ENCODE measurements at regions not wholly inside any gene's neighbourhood (a gene's known extent, or its start where the extent isn't known, plus 50 kb on each side); places are given as distances from the start of the nearest gene placed in this dataset.

DNA sequence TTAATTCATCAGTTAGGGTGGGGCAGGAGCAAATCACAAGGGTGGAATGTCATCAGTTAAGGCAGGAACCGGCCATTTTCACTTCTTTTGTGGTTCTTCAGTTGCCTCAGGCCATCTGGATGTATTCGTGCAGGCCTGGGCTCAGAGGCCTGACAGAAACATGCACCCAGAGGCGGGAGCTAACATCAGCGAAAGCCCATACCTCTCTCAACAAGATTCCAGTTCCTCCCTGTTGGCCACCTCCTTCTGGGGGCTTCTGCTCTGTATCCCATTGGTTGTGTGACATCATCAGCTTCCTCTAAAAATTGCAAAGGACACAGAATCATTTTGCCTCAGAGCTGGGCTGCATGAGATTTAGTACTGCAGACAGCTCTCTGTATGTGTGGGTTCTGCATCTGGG is 134.3 kb downstream of the ZNF664 start:
- TF ChIP-seq RFX5 (IDR thresholded peaks at IDR 0.05; ENCODE audit: borderline replicate concordance, low read depth, low read length) (no peak), SIN3A (conservative IDR thresholded peaks at IDR 0.05 in 1 of 2, IDR thresholded peaks at IDR 0.05 in 1 of 2; ENCODE audit: low read depth in 1 of 2, low read length in 2 of 2) (no peak), CREB1 (IDR thresholded peaks at IDR 0.05) (no peak), POLR2A (IDR thresholded peaks at IDR 0.05; ENCODE audit: control extremely low read depth in 1 of 2, low read depth in 2 of 2, low read length in 2 of 2) (no peak), EP300 (IDR thresholded peaks at IDR 0.05; ENCODE audit: borderline replicate concordance in 1 of 2, low read depth in 2 of 2, low read length in 2 of 2) (no peak), JUND (IDR thresholded peaks at IDR 0.05; ENCODE audit: low read length) (no peak), NANOG (IDR thresholded peaks at IDR 0.05; ENCODE audit: insufficient read depth, low read depth, low read length, poor library complexity, severe bottlenecking) (no peak), TAF1 (IDR thresholded peaks at IDR 0.05; ENCODE audit: low read depth, low read length) (no peak), KDM1A (IDR thresholded peaks at IDR 0.05; ENCODE audit: borderline replicate concordance, low read length) (no peak), JUN (IDR thresholded peaks at IDR 0.05; ENCODE audit: low read depth, low read length) (no peak), HDAC6 (IDR thresholded peaks at IDR 0.05; ENCODE audit: low read depth, low read length) (no peak), EZH2 (IDR thresholded peaks at IDR 0.05; ENCODE audit: low read depth, low read length, severe bottlenecking) (no peak), GABPA (IDR thresholded peaks at IDR 0.05; ENCODE audit: borderline replicate concordance, insufficient read depth, low read length) (no peak)
- TF ChIP-seq, protein P1, sequence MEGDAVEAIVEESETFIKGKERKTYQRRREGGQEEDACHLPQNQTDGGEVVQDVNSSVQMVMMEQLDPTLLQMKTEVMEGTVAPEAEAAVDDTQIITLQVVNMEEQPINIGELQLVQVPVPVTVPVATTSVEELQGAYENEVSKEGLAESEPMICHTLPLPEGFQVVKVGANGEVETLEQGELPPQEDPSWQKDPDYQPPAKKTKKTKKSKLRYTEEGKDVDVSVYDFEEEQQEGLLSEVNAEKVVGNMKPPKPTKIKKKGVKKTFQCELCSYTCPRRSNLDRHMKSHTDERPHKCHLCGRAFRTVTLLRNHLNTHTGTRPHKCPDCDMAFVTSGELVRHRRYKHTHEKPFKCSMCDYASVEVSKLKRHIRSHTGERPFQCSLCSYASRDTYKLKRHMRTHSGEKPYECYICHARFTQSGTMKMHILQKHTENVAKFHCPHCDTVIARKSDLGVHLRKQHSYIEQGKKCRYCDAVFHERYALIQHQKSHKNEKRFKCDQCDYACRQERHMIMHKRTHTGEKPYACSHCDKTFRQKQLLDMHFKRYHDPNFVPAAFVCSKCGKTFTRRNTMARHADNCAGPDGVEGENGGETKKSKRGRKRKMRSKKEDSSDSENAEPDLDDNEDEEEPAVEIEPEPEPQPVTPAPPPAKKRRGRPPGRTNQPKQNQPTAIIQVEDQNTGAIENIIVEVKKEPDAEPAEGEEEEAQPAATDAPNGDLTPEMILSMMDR (IDR thresholded peaks at IDR 0.05; ENCODE audit: control extremely low read depth in 1 of 3, insufficient read depth in 1 of 3, low read depth in 1 of 3, low read length in 3 of 3): no peak
